Putamen (tissue), 1 donor: ENCODE measurements at regions not wholly inside any gene's neighbourhood (a gene's known extent, or its start where the extent isn't known, plus 50 kb on each side); places are given as distances from the start of the nearest gene placed in this dataset.
"Not testable (repeated sequence)": the region's sequence is repeated elsewhere in the genome, so short reads cannot be mapped to it uniquely, and the experiment has no call there.

Experiments
- DNase-seq: peaks from one replicate; pipeline ENCODE4 v3.0.0-alpha.2; 2016; ENCODE audit warnings: low spot score

GRCh38 chr6:6748001-6748400 lies 159.5 kb downstream of the LY86 start:
- no peak for DNase-seq

- DNase-seq: peak; percentile 12
These were observed 161.4 kb downstream of the LY86 start for GRCh38 chr6:6749702-6750491.

GRCh38 chr6:6750594-6751265 lies 162.2 kb downstream of the LY86 start:
- no peak for DNase-seq

- no peak for DNase-seq
These were observed 162.7 kb downstream of the LY86 start for GRCh38 chr6:6751266-6751596.

- no peak for DNase-seq
These were observed 163.1 kb downstream of the LY86 start for GRCh38 chr6:6751619-6752023.

GRCh38 chr6:6752129-6752528 lies 163.6 kb downstream of the LY86 start:
- no peak for DNase-seq

- DNase-seq: no peak
These were observed 164.8 kb downstream of the LY86 start for GRCh38 chr6:6753301-6753700.

- no peak for DNase-seq
These were observed 168.0 kb downstream of the LY86 start for GRCh38 chr6:6756526-6756925.

GRCh38 chr6:6758546-6758914 lies 170.0 kb downstream of the LY86 start:
- no peak for DNase-seq

- DNase-seq: peak; percentile 34
These were observed 170.6 kb downstream of the LY86 start for GRCh38 chr6:6758915-6759654.

GRCh38 chr6:6760002-6760401 lies 171.5 kb downstream of the LY86 start:
- no peak for DNase-seq

- not testable (repeated sequence) for DNase-seq
These were observed 174.0 kb downstream of the LY86 start for GRCh38 chr6:6762566-6762965.

GRCh38 chr6:6764764-6765434 lies 176.4 kb downstream of the LY86 start:
- DNase-seq: no peak

- DNase-seq: no peak
These were observed 177.8 kb downstream of the LY86 start for GRCh38 chr6:6766230-6766905.

- DNase-seq: no peak
These were observed 180.9 kb downstream of the LY86 start for GRCh38 chr6:6769466-6769865.

GRCh38 chr6:6771224-6771945 lies 182.9 kb downstream of the LY86 start:
- DNase-seq: no peak

- DNase-seq: no peak
These were observed 183.4 kb downstream of the LY86 start for GRCh38 chr6:6771964-6772363.

GRCh38 chr6:6772751-6773150 lies 184.2 kb downstream of the LY86 start:
- DNase-seq: no peak

GRCh38 chr6:6775074-6775473 lies 186.6 kb downstream of the LY86 start:
- DNase-seq: no peak

GRCh38 chr6:6780231-6780630 lies 191.7 kb downstream of the LY86 start:
- DNase-seq: no peak

- no peak for DNase-seq
These were observed 192.8 kb downstream of the LY86 start for GRCh38 chr6:6781172-6781872.
